CD14-positive monocyte (primary cell): ENCODE measurements at regions not wholly inside any gene's neighbourhood (a gene's known extent, or its start where the extent isn't known, plus 50 kb on each side); places are given as distances from the start of the nearest gene placed in this dataset.

Experiments
- DNase-seq, 3 donors: peaks; one replicate each; pipeline ENCODE4 v3.0.0-alpha.2; 2011 to 2022
- H2AFZ ChIP-seq: 2 replicates; pipeline ENCODE4 v1.6.0; 2012; ENCODE audit warnings: mild to moderate bottlenecking, low read depth, low read length, inconsistent platforms; ENCODE audit not compliant: insufficient read depth, poor library complexity, severe bottlenecking
- H3K27ac ChIP-seq, 2 donors: 1 replicate in 1 of 2; 2 replicates in 1 of 2; pipeline ENCODE4 v1.5.1; 2012 to 2013; ENCODE audit warnings: low read length in 2 of 2, control low read depth in 1 of 2, inconsistent platforms in 1 of 2, low read depth in 1 of 2, mild to moderate bottlenecking in 1 of 2
- H3K27me3 ChIP-seq, 2 donors: one replicate each; pipeline versions ENCODE4 v1.6.0 to v1.6.1; 2011 to 2013; ENCODE audit warnings: low read length in 2 of 2; ENCODE audit not compliant: control insufficient read depth in 2 of 2, insufficient read depth in 2 of 2
- H3K36me3 ChIP-seq, 2 donors: replicated peaks in 1 of 2; 1 replicate in 1 of 2; 2 replicates in 1 of 2; pipeline versions ENCODE4 v1.5.1 to v1.6.1; 2012 to 2013; ENCODE audit warnings: low read length in 2 of 2, control low read depth in 1 of 2, inconsistent platforms in 1 of 2, mild to moderate bottlenecking in 1 of 2; ENCODE audit not compliant: insufficient read depth in 2 of 2, control insufficient read depth in 1 of 2
- H3K4me1 ChIP-seq, 2 donors: 1 replicate in 1 of 2; 2 replicates in 1 of 2; pipeline versions ENCODE4 v1.5.1 to v1.6.1; 2012 to 2013; ENCODE audit warnings: low read length in 2 of 2, control low read depth in 1 of 2, inconsistent platforms in 1 of 2, mild to moderate bottlenecking in 1 of 2, moderate library complexity in 1 of 2; ENCODE audit not compliant: insufficient read depth in 2 of 2, control insufficient read depth in 1 of 2
- H3K4me2 ChIP-seq: replicated peaks from 2 replicates; pipeline ENCODE3; 2012; ENCODE audit warnings: low read length, moderate library complexity, mild to moderate bottlenecking; ENCODE audit not compliant: poor library complexity, severe bottlenecking; ENCODE audit errors: extremely low read depth
- H3K4me3 ChIP-seq, 3 experiments: fragments of 200-600 bp in 1 of 3; sonication (generic) in 1 of 3; replicated peaks in 1 of 3; 1 replicate in 2 of 3; 2 replicates in 1 of 3; pipeline ENCODE4 v1.5.1; 2011 to 2013; ENCODE audit warnings: low read length in 3 of 3, mild to moderate bottlenecking in 3 of 3, control low read depth in 2 of 3, low read depth in 2 of 3, inconsistent platforms in 1 of 3, moderate library complexity in 1 of 3
- H3K79me2 ChIP-seq: 2 replicates; pipeline ENCODE4 v1.6.0; 2012; ENCODE audit warnings: mild to moderate bottlenecking, control low read depth, inconsistent platforms, low read length, moderate library complexity; ENCODE audit not compliant: insufficient read depth
- H3K9ac ChIP-seq: 2 replicates; pipeline ENCODE4 v1.6.0; 2017; ENCODE audit warnings: low read length, mild to moderate bottlenecking; ENCODE audit not compliant: insufficient read depth, poor library complexity, severe bottlenecking
- H3K9me3 ChIP-seq, 2 donors: replicated peaks in 1 of 2; 1 replicate in 1 of 2; 2 replicates in 1 of 2; pipeline versions ENCODE4 v1.5.1 to v1.6.1; 2012 to 2013; ENCODE audit warnings: low read length in 2 of 2, control low read depth in 1 of 2; ENCODE audit not compliant: control insufficient read depth in 1 of 2, insufficient read depth in 1 of 2
- H4K20me1 ChIP-seq: 2 replicates; pipeline ENCODE4 v1.6.0; 2012; ENCODE audit warnings: mild to moderate bottlenecking, low read length, control low read depth, moderate library complexity; ENCODE audit not compliant: insufficient read depth
- H3K27ac Mint-ChIP-seq, 7 donors: one replicate each; pipeline ENCODE4 v1.8.0; 2020; ENCODE audit warnings: mild to moderate bottlenecking in 7 of 7, mixed read lengths in 7 of 7, moderate library complexity in 6 of 7, inconsistent platforms in 2 of 7
- H3K27me3 Mint-ChIP-seq, 3 donors: one replicate each; pipeline ENCODE4 v1.8.0; 2021 to 2022; ENCODE audit warnings: low read depth in 3 of 3, mild to moderate bottlenecking in 3 of 3, mixed read lengths in 3 of 3, moderate library complexity in 3 of 3, inconsistent platforms in 1 of 3
- H3K36me3 Mint-ChIP-seq, 2 donors: one replicate each; pipeline ENCODE4 v1.8.0; 2020; ENCODE audit warnings: mixed read lengths in 2 of 2, inconsistent platforms in 1 of 2, mild to moderate bottlenecking in 1 of 2
- H3K4me1 Mint-ChIP-seq: one replicate; pipeline ENCODE4 v1.8.0; 2020; ENCODE audit warnings: mild to moderate bottlenecking, mixed read lengths
- H3K4me3 Mint-ChIP-seq, 2 donors: one replicate each; pipeline ENCODE4 v1.8.0; 2020; ENCODE audit warnings: mild to moderate bottlenecking in 2 of 2, mixed read lengths in 2 of 2, moderate library complexity in 1 of 2
- H3K9me3 Mint-ChIP-seq, 7 donors: one replicate each; pipeline ENCODE4 v1.8.0; 2020 to 2022; ENCODE audit warnings: mixed read lengths in 7 of 7, mild to moderate bottlenecking in 6 of 7, moderate library complexity in 6 of 7, inconsistent platforms in 2 of 7
- WGBS: methylation state at CpG from one replicate; pipeline ENCODE4 v1.1.5; 2013; ENCODE audit warnings: missing lambda C conversion rate; ENCODE audit not compliant: insufficient coverage; 5-methylcytosine and 5-hydroxymethylcytosine counted together
- intact Hi-C, 2 donors: fragments of 100-400 bp; cut with micrococcal nuclease; formaldehyde crosslinking; loops; one replicate each; pipeline versions ENCODE4 v1.15.0 to v1.15.1; 2023
- TF ChIP-seq, protein P1 (sequence below): fragments of 200-600 bp; IDR thresholded peaks from one replicate; pipeline ENCODE4 v1.8.0; 2022; ENCODE audit warnings: antibody characterized with exemption, mild to moderate bottlenecking

DNA sequence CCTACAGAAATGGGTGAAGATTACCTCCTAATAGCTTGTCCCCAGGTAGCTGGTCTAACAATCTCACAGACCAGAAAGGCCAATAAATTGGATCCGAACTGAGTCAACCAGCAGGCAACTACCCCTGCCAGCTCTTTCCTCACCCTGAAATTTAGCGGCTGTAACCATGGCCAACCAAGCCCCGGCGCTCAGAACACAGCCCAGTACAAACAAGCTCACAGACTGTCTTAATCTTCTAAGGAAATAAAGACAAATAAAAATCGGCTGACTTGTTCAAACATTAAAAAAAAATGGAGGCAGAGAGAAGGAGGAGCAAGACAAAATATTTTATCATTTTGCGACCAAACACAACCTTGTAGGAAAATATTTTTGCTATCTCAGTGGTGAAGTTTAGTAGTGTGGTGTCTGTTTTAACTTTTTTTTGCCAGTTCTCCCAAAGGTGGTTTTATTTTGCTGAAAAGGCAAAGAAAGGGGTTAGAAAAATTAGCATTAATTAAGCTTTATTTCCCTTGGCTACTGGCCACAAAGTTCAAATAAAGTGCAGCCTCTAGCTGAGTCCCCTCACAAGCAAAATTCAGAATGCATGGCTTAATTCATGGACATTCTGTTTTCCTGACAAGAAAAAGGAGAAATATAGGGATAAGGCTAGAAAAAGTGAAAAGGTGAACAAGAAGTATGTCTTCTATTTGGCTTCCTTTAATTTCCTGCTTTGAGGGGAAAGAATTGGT lies 313.0 kb upstream of the NPVF start:
- Histone ChIP-seq H3K9ac (no peak overlapping the region), H3K4me3 (no peak overlapping the region), H3K4me1 (no peaks in the 10 kb centered on the region), H3K4me2 (no peak overlapping the region), H3K79me2 (no peaks in the 10 kb centered on the region), H4K20me1 (no peaks in the 10 kb centered on the region), H2AFZ (no peak overlapping the region), H3K27ac (no peak overlapping the region), H3K9me3 (no peaks in the 10 kb centered on the region), H3K36me3 (no peaks in the 10 kb centered on the region), H3K27me3 (no peaks in the 10 kb centered on the region)
- Mint-ChIP-seq H3K9me3 (peaks cover 0 to 2% (median 0%) of the 10 kb centered on the region in 7 donors), H3K36me3 (no peaks in the 10 kb centered on the region), H3K4me1 (no peaks in the 10 kb centered on the region), H3K4me3 (no peak overlapping the region), H3K27ac (no peak overlapping the region), H3K27me3 (peaks cover 3 to 7% (median 7%) of the 10 kb centered on the region in 3 donors)
- intact Hi-C loops = no loop called here
- no peak for DNase-seq
- WGBS = 94% methylated on average over 3 of the region's 6 CpGs
- TF ChIP-seq, protein P1, sequence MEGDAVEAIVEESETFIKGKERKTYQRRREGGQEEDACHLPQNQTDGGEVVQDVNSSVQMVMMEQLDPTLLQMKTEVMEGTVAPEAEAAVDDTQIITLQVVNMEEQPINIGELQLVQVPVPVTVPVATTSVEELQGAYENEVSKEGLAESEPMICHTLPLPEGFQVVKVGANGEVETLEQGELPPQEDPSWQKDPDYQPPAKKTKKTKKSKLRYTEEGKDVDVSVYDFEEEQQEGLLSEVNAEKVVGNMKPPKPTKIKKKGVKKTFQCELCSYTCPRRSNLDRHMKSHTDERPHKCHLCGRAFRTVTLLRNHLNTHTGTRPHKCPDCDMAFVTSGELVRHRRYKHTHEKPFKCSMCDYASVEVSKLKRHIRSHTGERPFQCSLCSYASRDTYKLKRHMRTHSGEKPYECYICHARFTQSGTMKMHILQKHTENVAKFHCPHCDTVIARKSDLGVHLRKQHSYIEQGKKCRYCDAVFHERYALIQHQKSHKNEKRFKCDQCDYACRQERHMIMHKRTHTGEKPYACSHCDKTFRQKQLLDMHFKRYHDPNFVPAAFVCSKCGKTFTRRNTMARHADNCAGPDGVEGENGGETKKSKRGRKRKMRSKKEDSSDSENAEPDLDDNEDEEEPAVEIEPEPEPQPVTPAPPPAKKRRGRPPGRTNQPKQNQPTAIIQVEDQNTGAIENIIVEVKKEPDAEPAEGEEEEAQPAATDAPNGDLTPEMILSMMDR = no peak

GRCh38 chr7:25541877-25542276 lies 313.6 kb upstream of the NPVF start:
- Mint-ChIP-seq H3K27ac (no peak overlapping the region), H3K4me1 (no peaks in the 10 kb centered on the region), H3K27me3 (peaks cover 3 to 7% (median 7%) of the 10 kb centered on the region in 3 donors), H3K9me3 (peaks cover 0 to 2% (median 0%) of the 10 kb centered on the region in 7 donors), H3K36me3 (no peaks in the 10 kb centered on the region), H3K4me3 (peak overlapping the region in 1 of 2 donors; percentile 13)
- H3K9ac ChIP-seq = no peak overlapping the region
- H4K20me1 ChIP-seq = no peaks in the 10 kb centered on the region
- no peak overlapping the region for H3K4me2 ChIP-seq
- TF ChIP-seq, protein P1 = no peak
- H3K9me3 ChIP-seq = no peaks in the 10 kb centered on the region
- WGBS = 94% methylated on average over 2 of the region's 3 CpGs
- DNase-seq = no peak
- no peak overlapping the region for H3K4me3 ChIP-seq
- H3K79me2 ChIP-seq = no peaks in the 10 kb centered on the region
- H3K27me3 ChIP-seq = no peaks in the 10 kb centered on the region
- intact Hi-C loops = no loop called here
- H3K36me3 ChIP-seq = no peaks in the 10 kb centered on the region
- H3K4me1 ChIP-seq = no peaks in the 10 kb centered on the region
- no peak overlapping the region for H3K27ac ChIP-seq
- no peak overlapping the region for H2AFZ ChIP-seq
